HG02588 (cell line): ENCODE measurements at regions not wholly inside any gene's neighbourhood (a gene's known extent, or its start where the extent isn't known, plus 50 kb on each side); places are given as distances from the start of the nearest gene placed in this dataset.
A peak's percentile ranks its signal among the peaks of the same experiment; 100 is the strongest.

Experiments used
- ATAC-seq: cut with Tn5 transposase; IDR thresholded peaks from one replicate; pipeline ENCODE4 v1.9.1; 2021; ENCODE audit warnings: mild to moderate bottlenecking, moderate library complexity; ENCODE audit not compliant: unreplicated experiment

- ATAC-seq = no peak
These were observed 69.2 kb upstream of the TBC1D5 start for GRCh38 chr3:17811646-17812045.

- no peak for ATAC-seq
These were observed 68.3 kb upstream of the TBC1D5 start for GRCh38 chr3:17810759-17811158.

GRCh38 chr3:17808994-17809393 is 66.6 kb upstream of the TBC1D5 start:
- no peak for ATAC-seq

- ATAC-seq = no peak
These were observed 64.4 kb upstream of the TBC1D5 start for GRCh38 chr3:17806876-17807275.

GRCh38 chr3:17806201-17806600 is 63.8 kb upstream of the TBC1D5 start:
- ATAC-seq = no peak

GRCh38 chr3:17805461-17805940 is 63.1 kb upstream of the TBC1D5 start:
- ATAC-seq = no peak

- peak; percentile 45 for ATAC-seq
These were observed 60.5 kb upstream of the TBC1D5 start for GRCh38 chr3:17802950-17803349.

- ATAC-seq = no peak
These were observed 58.7 kb upstream of the TBC1D5 start for GRCh38 chr3:17801131-17801530.

GRCh38 chr3:17800232-17800631 is 57.8 kb upstream of the TBC1D5 start:
- no peak for ATAC-seq

GRCh38 chr3:17799312-17799711 is 56.9 kb upstream of the TBC1D5 start:
- ATAC-seq = no peak

- no peak for ATAC-seq
These were observed 55.6 kb upstream of the TBC1D5 start for GRCh38 chr3:17798000-17798399.

GRCh38 chr3:17795711-17796110 is 53.3 kb upstream of the TBC1D5 start:
- ATAC-seq = no peak

GRCh38 chr3:17795280-17795679 is 52.8 kb upstream of the TBC1D5 start:
- no peak for ATAC-seq

- ATAC-seq = no peak
These were observed 51.2 kb upstream of the TBC1D5 start for GRCh38 chr3:17793542-17794195.
